ENCODE measurements at regions not wholly inside any gene's neighbourhood (a gene's known extent, or its start where the extent isn't known, plus 50 kb on each side); places are given as distances from the start of the nearest gene placed in this dataset.
"Not testable (repeated sequence)": the region's sequence is repeated elsewhere in the genome, so short reads cannot be mapped to it uniquely, and the experiment has no call there.

- Histone ChIP-seq H3K36me3 (ENCODE audit: insufficient read depth, low read length) (no peaks in the 10 kb centered on the region), H3K4me3 (ENCODE audit: low read depth, low read length, poor library complexity, severe bottlenecking) (no peak overlapping the region), H2AFZ (ENCODE audit: low read length) (no peak overlapping the region), H3K79me2 (ENCODE audit: insufficient read depth, low read length) (no peaks in the 10 kb centered on the region), H4K20me1 (ENCODE audit: insufficient read depth, low read length) (no peaks in the 10 kb centered on the region), H3F3A (ENCODE audit: insufficient read depth, low read length) (no peaks in the 10 kb centered on the region), H3K9me3 (ENCODE audit: low read length) (peaks cover 19% of the 10 kb centered on the region), H3K9ac (ENCODE audit: low read length) (no peak overlapping the region), H3K27me3 (ENCODE audit: insufficient read depth, low read length) (no peaks in the 10 kb centered on the region), H3K4me1 (ENCODE audit: insufficient read depth, low read length, severe bottlenecking) (peaks cover 67% of the 10 kb centered on the region), H3K9me2 (ENCODE audit: low read depth, low read length) (no peaks in the 10 kb centered on the region), H3K4me2 (ENCODE audit: low read length) (no peak overlapping the region), H3K27ac (ENCODE audit: low read depth, low read length, poor library complexity, severe bottlenecking) (no peak overlapping the region)
- no peak for TF ChIP-seq CTCF (IDR thresholded peaks at IDR 0.05; ENCODE audit: low read length)
- no peak for TF ChIP-seq EZH2 (IDR thresholded peaks at IDR 0.05; ENCODE audit: borderline replicate concordance, low read length)
Observed at GRCh38 chr9:88917375-88917774, 73.9 kb upstream of the S1PR3 start.

GRCh38 chr9:88918537-88918936, 72.7 kb upstream of the S1PR3 start:
- H3K36me3 ChIP-seq (ENCODE audit: insufficient read depth, low read length); H3K9me2 ChIP-seq (ENCODE audit: low read depth, low read length); H3K79me2 ChIP-seq (ENCODE audit: insufficient read depth, low read length); H2AFZ ChIP-seq (ENCODE audit: low read length); H3K27me3 ChIP-seq (ENCODE audit: insufficient read depth, low read length); H4K20me1 ChIP-seq (ENCODE audit: insufficient read depth, low read length); H3K4me3 ChIP-seq (ENCODE audit: low read depth, low read length, poor library complexity, severe bottlenecking); H3F3A ChIP-seq (ENCODE audit: insufficient read depth, low read length); H3K9ac ChIP-seq (ENCODE audit: low read length); H3K27ac ChIP-seq (ENCODE audit: low read depth, low read length, poor library complexity, severe bottlenecking); H3K4me2 ChIP-seq (ENCODE audit: low read length): not testable (repeated sequence)
- Histone ChIP-seq H3K4me1 (ENCODE audit: insufficient read depth, low read length, severe bottlenecking) (peaks cover 67% of the 10 kb centered on the region), H3K9me3 (ENCODE audit: low read length) (peaks cover 19% of the 10 kb centered on the region)

GRCh38 chr9:88920645-88921044, 70.6 kb upstream of the S1PR3 start:
- Histone ChIP-seq H3K9me3 (ENCODE audit: low read length) (peaks cover 19% of the 10 kb centered on the region), H3K4me1 (ENCODE audit: insufficient read depth, low read length, severe bottlenecking) (peaks cover 67% of the 10 kb centered on the region), H3K9ac (ENCODE audit: low read length) (peak overlapping the region; percentile 73), H3F3A (ENCODE audit: insufficient read depth, low read length) (peaks cover 7% of the 10 kb centered on the region), H3K4me3 (ENCODE audit: low read depth, low read length, poor library complexity, severe bottlenecking) (no peak overlapping the region), H3K27ac (ENCODE audit: low read depth, low read length, poor library complexity, severe bottlenecking) (peak overlapping the region; percentile 98), H3K9me2 (ENCODE audit: low read depth, low read length) (no peaks in the 10 kb centered on the region), H4K20me1 (ENCODE audit: insufficient read depth, low read length) (no peaks in the 10 kb centered on the region), H3K79me2 (ENCODE audit: insufficient read depth, low read length) (no peaks in the 10 kb centered on the region), H2AFZ (ENCODE audit: low read length) (no peak overlapping the region), H3K36me3 (ENCODE audit: insufficient read depth, low read length) (no peaks in the 10 kb centered on the region), H3K27me3 (ENCODE audit: insufficient read depth, low read length) (no peaks in the 10 kb centered on the region), H3K4me2 (ENCODE audit: low read length) (peak overlapping the region; percentile 44; the same call in 1 of the 2 replicates)
- TF ChIP-seq EZH2 (IDR thresholded peaks at IDR 0.05; ENCODE audit: borderline replicate concordance, low read length) = no peak
- TF ChIP-seq CTCF (IDR thresholded peaks at IDR 0.05; ENCODE audit: low read length) = peak; percentile 41; the same call in 1 of the 2 replicates

- H3K79me2 ChIP-seq (ENCODE audit: insufficient read depth, low read length) = no peaks in the 10 kb centered on the region
- peak overlapping the region; percentile 98 for H3K27ac ChIP-seq (ENCODE audit: low read depth, low read length, poor library complexity, severe bottlenecking)
- peak overlapping the region; percentile 73 for H3K9ac ChIP-seq (ENCODE audit: low read length)
- H3K9me3 ChIP-seq (ENCODE audit: low read length) = peaks cover 13% of the 10 kb centered on the region
- no peaks in the 10 kb centered on the region for H3K36me3 ChIP-seq (ENCODE audit: insufficient read depth, low read length)
- peak overlapping the region; percentile 54 for H3K4me2 ChIP-seq (ENCODE audit: low read length)
- no peaks in the 10 kb centered on the region for H3K9me2 ChIP-seq (ENCODE audit: low read depth, low read length)
- H4K20me1 ChIP-seq (ENCODE audit: insufficient read depth, low read length) = no peaks in the 10 kb centered on the region
- TF ChIP-seq CTCF (IDR thresholded peaks at IDR 0.05; ENCODE audit: low read length) (no peak), EZH2 (IDR thresholded peaks at IDR 0.05; ENCODE audit: borderline replicate concordance, low read length) (no peak)
- H3K4me1 ChIP-seq (ENCODE audit: insufficient read depth, low read length, severe bottlenecking) = peaks cover 72% of the 10 kb centered on the region
- H2AFZ ChIP-seq (ENCODE audit: low read length) = no peak overlapping the region
- no peaks in the 10 kb centered on the region for H3K27me3 ChIP-seq (ENCODE audit: insufficient read depth, low read length)
- peak overlapping the region; percentile 17 for H3K4me3 ChIP-seq (ENCODE audit: low read depth, low read length, poor library complexity, severe bottlenecking)
- H3F3A ChIP-seq (ENCODE audit: insufficient read depth, low read length) = peaks cover 7% of the 10 kb centered on the region
Observed at GRCh38 chr9:88922091-88922490, 69.2 kb upstream of the S1PR3 start.

Data from OCI-LY1 (cell line).